DOHH2 (cell line): ENCODE measurements at regions not wholly inside any gene's neighbourhood (a gene's known extent, or its start where the extent isn't known, plus 50 kb on each side); places are given as distances from the start of the nearest gene placed in this dataset.

Source experiments
- CTCF ChIP-seq: fragments of 200-600 bp; sonication (generic); IDR thresholded peaks from one replicate; pipeline ENCODE4 v1.5.1; 2014; ENCODE audit warnings: antibody characterized with exemption, mild to moderate bottlenecking, low read depth, low read length; ENCODE audit not compliant: poor library complexity, severe bottlenecking
- EZH2phosphoT487 ChIP-seq: fragments of 200-600 bp; sonication (generic); IDR thresholded peaks from 2 replicates; pipeline ENCODE4 v1.6.1; 2017; ENCODE audit warnings: borderline replicate concordance, mild to moderate bottlenecking, antibody characterized with exemption, low read length, moderate library complexity, mixed read lengths

GRCh38 chr6:92566632-92567031 is 852.7 kb downstream of the EPHA7 start:
- no peak for TF ChIP-seq CTCF
- no peak for TF ChIP-seq EZH2phosphoT487
